ENCODE measurements at regions not wholly inside any gene's neighbourhood (a gene's known extent, or its start where the extent isn't known, plus 50 kb on each side); places are given as distances from the start of the nearest gene placed in this dataset.

GRCh38 chr4:141567326-141567915 is 69.0 kb upstream of the IL15 start:
- WGBS, 2 donors = 59 to 76% methylated on average over 4 of the region's 4 CpGs
- no peak for ATAC-seq (ENCODE audit: insufficient read depth, low FRiP score)
- no peak for DNase-seq
- no peak overlapping the region for H3K9ac ChIP-seq (ENCODE audit: insufficient read depth in 1 of 2, low read length in 2 of 2)
- no peak overlapping the region for H3K4me3 ChIP-seq
- H3K36me3 ChIP-seq (ENCODE audit: control insufficient read depth in 4 of 4, insufficient read depth in 4 of 4, low read length in 4 of 4) = no peaks in the 10 kb centered on the region
- peaks cover 0 to 11% (median 2%) of the 10 kb centered on the region in 5 donors for H3K4me1 ChIP-seq (ENCODE audit: control insufficient read depth in 5 of 5, insufficient read depth in 5 of 5, low read length in 5 of 5)
- no peaks in the 10 kb centered on the region for H3K27me3 ChIP-seq (ENCODE audit: control insufficient read depth in 3 of 3, insufficient read depth in 3 of 3, low read length in 2 of 3)
- no peak overlapping the region for H3K27ac ChIP-seq (ENCODE audit: low read depth in 1 of 2, low read length in 1 of 2)
- no peak for TF ChIP-seq CTCF (IDR thresholded peaks at IDR 0.05; ENCODE audit: control extremely low read depth, extremely low read depth)
- no peaks in the 10 kb centered on the region for H3K9me3 ChIP-seq (ENCODE audit: control insufficient read depth in 4 of 4, insufficient read depth in 3 of 4, low read length in 3 of 4)

GRCh38 chr4:141569141-141569540 is 67.2 kb upstream of the IL15 start:
- Histone ChIP-seq H3K9ac (ENCODE audit: insufficient read depth in 1 of 2, low read length in 2 of 2) (no peak overlapping the region), H3K36me3 (ENCODE audit: control insufficient read depth in 4 of 4, insufficient read depth in 4 of 4, low read length in 4 of 4) (no peaks in the 10 kb centered on the region), H3K9me3 (ENCODE audit: control insufficient read depth in 4 of 4, insufficient read depth in 3 of 4, low read length in 3 of 4) (no peaks in the 10 kb centered on the region), H3K27ac (ENCODE audit: low read depth in 1 of 2, low read length in 1 of 2) (no peak overlapping the region), H3K4me1 (ENCODE audit: control insufficient read depth in 5 of 5, insufficient read depth in 5 of 5, low read length in 5 of 5) (peaks cover 0 to 11% (median 2%) of the 10 kb centered on the region in 5 donors), H3K4me3 (no peak overlapping the region), H3K27me3 (ENCODE audit: control insufficient read depth in 3 of 3, insufficient read depth in 3 of 3, low read length in 2 of 3) (no peaks in the 10 kb centered on the region)
- ATAC-seq (ENCODE audit: insufficient read depth, low FRiP score) (no peak), DNase-seq (no peak)
- WGBS, 2 donors = 79 to 84% methylated on average over 2 of the region's 2 CpGs
- TF ChIP-seq CTCF (IDR thresholded peaks at IDR 0.05; ENCODE audit: control extremely low read depth, extremely low read depth) = no peak

- no peak for ATAC-seq (ENCODE audit: insufficient read depth, low FRiP score)
- Histone ChIP-seq H3K4me1 (ENCODE audit: control insufficient read depth in 5 of 5, insufficient read depth in 5 of 5, low read length in 5 of 5) (peaks cover 0 to 11% (median 2%) of the 10 kb centered on the region in 5 donors), H3K36me3 (ENCODE audit: control insufficient read depth in 4 of 4, insufficient read depth in 4 of 4, low read length in 4 of 4) (no peaks in the 10 kb centered on the region), H3K27ac (ENCODE audit: low read depth in 1 of 2, low read length in 1 of 2) (no peak overlapping the region), H3K9me3 (ENCODE audit: control insufficient read depth in 4 of 4, insufficient read depth in 3 of 4, low read length in 3 of 4) (no peaks in the 10 kb centered on the region), H3K9ac (ENCODE audit: insufficient read depth in 1 of 2, low read length in 2 of 2) (no peak overlapping the region), H3K4me3 (no peak overlapping the region), H3K27me3 (ENCODE audit: control insufficient read depth in 3 of 3, insufficient read depth in 3 of 3, low read length in 2 of 3) (no peaks in the 10 kb centered on the region)
- DNase-seq = no peak
- no peak for TF ChIP-seq CTCF (IDR thresholded peaks at IDR 0.05; ENCODE audit: control extremely low read depth, extremely low read depth)
Observed at GRCh38 chr4:141570290-141570689, 66.1 kb upstream of the IL15 start.

- DNase-seq = peak in 1 of 3 donors; percentile 7
- H3K36me3 ChIP-seq (ENCODE audit: control insufficient read depth in 4 of 4, insufficient read depth in 4 of 4, low read length in 4 of 4) = no peaks in the 10 kb centered on the region
- H3K4me3 ChIP-seq = no peak overlapping the region
- WGBS, 2 donors = 70 to 84% methylated on average over 2 of the region's 2 CpGs
- ATAC-seq (ENCODE audit: insufficient read depth, low FRiP score) = no peak
- H3K4me1 ChIP-seq (ENCODE audit: control insufficient read depth in 5 of 5, insufficient read depth in 5 of 5, low read length in 5 of 5) = peaks cover 0 to 18% (median 4%) of the 10 kb centered on the region in 5 donors
- TF ChIP-seq CTCF (IDR thresholded peaks at IDR 0.05; ENCODE audit: control extremely low read depth, extremely low read depth) = no peak
- no peaks in the 10 kb centered on the region for H3K9me3 ChIP-seq (ENCODE audit: control insufficient read depth in 4 of 4, insufficient read depth in 3 of 4, low read length in 3 of 4)
- no peak overlapping the region for H3K27ac ChIP-seq (ENCODE audit: low read depth in 1 of 2, low read length in 1 of 2)
- no peak overlapping the region for H3K9ac ChIP-seq (ENCODE audit: insufficient read depth in 1 of 2, low read length in 2 of 2)
- no peaks in the 10 kb centered on the region for H3K27me3 ChIP-seq (ENCODE audit: control insufficient read depth in 3 of 3, insufficient read depth in 3 of 3, low read length in 2 of 3)
Observed at GRCh38 chr4:141571362-141571761, 65.0 kb upstream of the IL15 start.

All from lung (tissue), 11 donors.